Stromal cell of bone marrow (primary cell): ENCODE measurements at regions not wholly inside any gene's neighbourhood (a gene's known extent, or its start where the extent isn't known, plus 50 kb on each side); places are given as distances from the start of the nearest gene placed in this dataset.
"Not testable (repeated sequence)": the region's sequence is repeated elsewhere in the genome, so short reads cannot be mapped to it uniquely, and the experiment has no call there.

Experiments
- DNase-seq: peaks from one replicate; pipeline ENCODE4 v3.0.0-alpha.2; 2012; ENCODE audit warnings: low read depth

DNA sequence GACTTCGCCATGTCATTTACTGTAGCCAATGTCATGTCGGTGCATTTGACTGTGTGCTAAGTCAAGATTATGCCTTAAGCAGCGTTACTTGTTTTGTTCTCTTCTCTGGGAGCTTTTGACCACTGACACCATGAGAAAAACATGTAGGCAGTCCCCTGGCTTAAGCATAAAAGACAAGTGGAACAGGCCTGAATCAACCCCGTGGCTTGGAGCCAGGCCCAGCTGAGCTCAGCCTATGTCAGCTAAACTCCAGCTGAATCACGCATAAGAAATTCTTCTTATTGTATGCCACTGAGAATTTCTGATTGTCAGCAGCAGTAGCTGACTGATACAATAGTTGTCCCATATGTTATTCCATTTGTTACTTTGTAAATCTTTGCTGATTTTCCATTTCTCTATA is 261.9 kb downstream of the CBLL2 start:
- DNase-seq, result peak; percentile 74

GRCh38 chrX:22536746-22537304 is 264.1 kb downstream of the CBLL2 start:
- DNase-seq, result no peak

DNA sequence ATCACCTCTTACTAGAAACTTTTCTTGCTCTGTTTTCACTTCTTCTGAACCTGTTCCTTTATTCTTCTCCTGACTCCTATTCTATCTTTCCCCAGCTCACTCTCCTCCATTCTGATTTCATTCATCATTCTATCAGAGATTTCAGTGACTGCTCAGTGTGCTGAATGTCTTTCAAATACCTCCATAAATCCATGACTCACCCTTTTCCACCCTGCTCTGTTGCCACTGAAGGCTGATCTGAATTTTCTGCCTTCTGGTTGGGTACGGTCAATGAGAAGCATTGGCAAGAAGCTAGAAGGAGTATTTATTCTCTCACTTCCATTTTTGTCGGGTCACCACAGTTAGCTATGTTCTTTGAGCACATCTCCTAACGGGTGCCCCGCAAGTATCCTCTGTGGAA is 265.9 kb downstream of the CBLL2 start:
- no peak for DNase-seq

GRCh38 chrX:22541926-22542325 is 269.2 kb downstream of the CBLL2 start:
- DNase-seq, result no peak

DNA sequence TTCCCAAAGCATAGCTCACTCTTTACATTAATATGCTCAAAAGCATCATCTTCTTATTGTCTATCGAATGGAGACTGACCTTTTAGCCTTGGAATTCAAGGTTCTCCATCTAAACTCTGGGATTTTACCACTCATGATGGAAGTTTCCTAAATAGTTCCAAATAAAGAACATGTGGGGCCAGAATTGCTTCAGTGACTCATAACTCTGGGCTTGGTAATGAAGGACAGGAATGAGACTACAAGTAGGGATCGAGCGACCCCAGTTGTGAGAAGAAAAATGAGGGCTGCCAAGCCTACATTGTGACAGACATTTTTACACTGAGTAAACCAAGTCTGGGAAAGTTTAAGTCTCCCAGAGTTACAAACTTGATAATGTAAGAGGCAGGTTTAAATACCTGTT is 269.9 kb downstream of the CBLL2 start:
- DNase-seq, result no peak

- DNase-seq, result no peak
Measured at GRCh38 chrX:22559506-22559905, 286.8 kb downstream of the CBLL2 start.

DNA sequence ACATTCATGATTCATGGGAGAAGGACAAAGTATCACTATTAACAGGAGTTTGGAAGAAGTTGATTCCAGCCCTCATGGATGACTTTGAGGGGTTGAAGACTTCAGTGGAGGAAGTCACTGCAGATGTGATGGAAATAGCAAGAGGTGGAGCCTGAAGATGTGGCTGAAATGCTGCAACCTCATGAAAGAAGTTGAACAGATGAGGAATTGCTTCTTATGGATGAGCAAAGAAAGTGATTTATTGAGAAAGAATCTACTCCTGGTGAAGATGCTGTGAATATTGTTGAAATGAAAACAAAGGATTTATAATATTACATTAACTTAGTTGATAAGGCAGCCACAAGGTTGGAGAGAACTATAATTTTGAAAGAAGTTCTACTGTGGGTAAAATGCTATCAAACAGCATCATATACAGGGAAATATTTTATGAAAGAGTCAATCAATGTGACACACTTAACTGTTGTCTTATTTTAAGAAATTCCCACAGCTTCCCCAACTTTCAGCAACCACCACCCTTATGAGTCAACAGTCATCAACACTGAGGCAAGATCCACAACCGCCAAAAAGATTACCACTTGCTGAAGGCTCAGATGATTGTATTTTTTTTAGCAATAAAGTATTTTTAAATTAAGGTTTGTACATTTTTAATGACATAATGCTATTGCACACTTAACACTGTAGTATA is 302.6 kb downstream of the CBLL2 start:
- DNase-seq, result peak; percentile 53

GRCh38 chrX:22577181-22577580 is 304.5 kb downstream of the CBLL2 start:
- peak; percentile 66 for DNase-seq

GRCh38 chrX:22585831-22586230 is 313.1 kb downstream of the CBLL2 start:
- no peak for DNase-seq

DNA sequence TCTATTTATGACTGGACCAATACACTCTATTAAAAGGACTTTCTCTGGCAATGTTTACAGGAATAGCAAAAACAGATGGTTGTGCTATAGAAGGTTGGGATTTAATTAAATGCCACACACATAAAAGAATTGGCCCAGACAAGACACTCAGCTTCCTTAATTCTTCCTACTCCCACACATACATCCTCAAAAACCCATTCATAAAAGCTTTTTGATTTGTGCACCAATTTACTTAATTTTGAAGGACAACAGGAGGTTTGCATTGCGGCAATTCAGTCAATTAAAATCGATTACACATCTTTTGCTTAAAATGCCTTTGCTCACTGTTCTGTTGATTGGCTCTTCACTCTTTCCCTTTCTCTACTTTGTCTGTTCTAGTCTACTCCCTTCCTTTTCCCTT is 317.1 kb downstream of the CBLL2 start:
- no peak for DNase-seq

DNA sequence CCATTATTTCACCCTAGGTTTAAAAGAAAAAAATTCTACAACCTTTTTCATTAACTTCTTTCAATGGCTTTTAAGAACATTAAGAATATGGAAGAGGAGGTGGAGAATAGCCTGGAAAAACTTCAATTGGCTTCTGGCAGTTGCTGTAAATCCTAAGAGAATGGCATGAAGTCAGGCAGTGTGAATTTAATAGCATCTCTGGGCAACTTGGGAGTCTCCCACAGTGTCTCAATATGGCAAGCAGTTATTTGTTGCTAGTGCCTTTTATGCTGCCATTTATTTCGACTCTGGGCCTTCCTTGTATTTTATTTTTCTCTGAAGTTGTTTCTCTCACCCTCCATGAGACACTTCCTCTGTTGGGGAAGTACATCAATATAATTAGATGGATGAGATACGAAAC is 322.1 kb downstream of the CBLL2 start:
- DNase-seq, result no peak

DNA sequence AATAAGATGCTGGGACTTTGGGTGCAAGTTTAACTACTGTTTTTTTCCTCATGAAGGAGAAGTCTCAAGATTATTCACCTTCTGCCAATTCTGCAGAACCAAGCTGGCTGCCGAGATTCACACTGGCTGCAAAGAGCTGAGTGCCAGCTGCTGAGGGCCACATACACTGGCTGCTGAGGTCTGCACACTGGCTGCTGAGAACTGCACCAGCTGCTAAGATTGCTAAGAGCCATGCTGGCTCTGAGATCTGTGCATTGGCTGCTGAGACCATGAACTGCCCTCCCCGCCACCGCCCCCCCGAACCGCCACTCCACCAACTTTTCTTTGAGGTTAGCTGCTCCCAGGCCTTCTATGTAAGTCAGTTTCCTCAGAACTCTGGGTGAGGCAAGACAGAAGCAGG is 330.3 kb downstream of the CBLL2 start:
- DNase-seq, result no peak

GRCh38 chrX:22609452-22609851 is 336.7 kb downstream of the CBLL2 start:
- not testable (repeated sequence) for DNase-seq

GRCh38 chrX:22616867-22617266 is 344.2 kb downstream of the CBLL2 start:
- no peak for DNase-seq

GRCh38 chrX:22627576-22627975 is 354.9 kb downstream of the CBLL2 start:
- no peak for DNase-seq

- no peak for DNase-seq
Measured at GRCh38 chrX:22628275-22628674, 355.6 kb downstream of the CBLL2 start.

GRCh38 chrX:22629105-22629725 is 356.5 kb downstream of the CBLL2 start:
- peak; percentile 36 for DNase-seq

DNA sequence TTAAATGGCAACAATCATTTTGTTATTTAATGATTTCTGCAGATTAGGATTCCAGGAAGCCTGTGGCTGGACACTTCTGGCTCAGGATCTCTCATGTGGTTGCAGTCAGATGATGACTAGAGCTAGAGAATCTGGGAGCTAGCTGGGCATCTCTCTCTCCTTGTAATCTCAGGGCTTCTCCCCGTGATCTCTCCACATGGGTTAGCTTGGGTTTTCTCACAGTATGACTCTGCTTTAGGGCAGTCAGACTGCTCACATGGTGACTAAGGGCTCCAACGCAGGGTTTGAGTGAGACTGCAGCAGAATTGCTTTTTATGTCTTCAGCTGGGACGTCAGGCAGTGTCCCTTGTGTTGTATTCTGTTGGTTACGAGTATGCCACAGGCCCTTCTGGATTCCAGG is 361.4 kb downstream of the CBLL2 start:
- peak; percentile 89 for DNase-seq

GRCh38 chrX:22634751-22635150 is 362.0 kb downstream of the CBLL2 start:
- no peak for DNase-seq

DNA sequence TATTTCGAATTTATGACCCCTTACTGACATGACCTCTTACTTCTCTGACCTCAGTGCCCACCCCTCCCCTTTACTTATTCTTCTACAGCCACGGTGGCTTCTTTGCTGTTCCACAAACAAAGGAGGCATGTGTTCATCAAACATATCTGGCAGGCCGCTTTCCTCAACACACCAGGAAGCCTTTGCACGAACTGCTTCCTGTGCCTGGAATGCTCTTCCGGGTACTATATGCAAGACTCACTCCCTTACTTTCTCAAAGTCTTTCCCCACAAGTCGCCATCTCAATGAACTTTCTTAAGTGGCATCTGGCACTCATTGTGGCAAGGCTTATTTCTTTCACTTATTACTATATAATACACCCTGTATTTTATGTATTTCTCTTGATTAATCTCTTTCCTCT is 351.5 kb upstream of the DDX53 start:
- no peak for DNase-seq

DNA sequence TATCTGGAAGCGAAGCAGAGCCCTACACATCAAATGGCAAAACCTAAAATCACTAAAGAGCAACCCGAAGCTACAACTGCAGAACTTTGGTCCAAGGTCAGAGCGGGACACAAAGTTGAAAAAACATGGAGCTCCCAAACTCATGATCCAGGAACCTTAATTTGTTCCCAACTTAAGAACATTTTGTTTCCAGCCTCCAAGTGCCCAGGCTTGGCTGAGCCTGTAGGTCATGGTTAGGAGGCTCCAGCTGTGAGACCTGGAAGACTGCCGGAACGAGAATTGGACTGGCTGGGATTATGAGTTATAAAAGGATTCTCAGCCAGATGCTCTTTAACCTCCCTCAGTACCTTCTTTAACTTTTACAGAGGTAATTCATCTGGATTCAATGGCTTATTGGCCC is 349.1 kb upstream of the DDX53 start:
- DNase-seq, result no peak

DNA sequence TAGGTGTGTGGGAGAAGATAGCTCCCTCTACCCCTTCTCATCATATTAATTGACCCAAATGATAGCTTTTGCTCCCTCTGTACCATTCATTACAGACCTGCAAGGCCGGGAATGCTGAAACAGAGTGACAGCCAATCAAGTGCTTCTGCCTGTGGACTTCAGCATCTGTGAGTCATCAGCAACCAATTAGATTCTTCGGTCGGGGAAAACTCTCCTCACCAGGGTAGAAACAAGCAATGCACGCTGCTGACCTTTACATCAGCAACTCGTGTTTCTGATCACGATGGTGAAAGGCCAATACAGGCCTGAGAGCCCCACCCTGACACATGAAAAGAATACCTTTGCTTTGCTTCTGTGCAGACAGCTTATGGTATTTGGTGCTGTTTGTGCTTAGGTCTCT is 347.2 kb upstream of the DDX53 start:
- DNase-seq, result peak; percentile 52

DNA sequence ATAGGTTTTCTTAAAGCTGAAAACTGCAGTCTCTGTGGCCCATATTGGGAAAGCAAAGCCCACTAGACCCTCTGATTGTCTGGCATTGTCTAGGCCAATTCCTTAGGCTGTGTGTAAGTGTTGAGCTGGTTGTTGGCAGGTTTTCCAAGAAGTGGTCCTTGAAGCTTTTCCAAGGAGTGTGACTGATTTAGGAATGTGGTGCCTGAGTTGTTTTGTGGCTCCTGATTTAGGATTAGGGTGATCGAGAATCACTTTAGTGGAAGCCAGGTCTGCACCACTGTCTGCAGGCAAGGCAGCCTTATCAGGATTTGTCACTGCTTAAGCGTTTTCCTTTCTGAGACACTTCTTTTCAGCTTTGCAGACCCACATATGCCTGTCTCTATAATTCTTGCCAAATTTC is 339.0 kb upstream of the DDX53 start:
- DNase-seq, result no peak

DNA sequence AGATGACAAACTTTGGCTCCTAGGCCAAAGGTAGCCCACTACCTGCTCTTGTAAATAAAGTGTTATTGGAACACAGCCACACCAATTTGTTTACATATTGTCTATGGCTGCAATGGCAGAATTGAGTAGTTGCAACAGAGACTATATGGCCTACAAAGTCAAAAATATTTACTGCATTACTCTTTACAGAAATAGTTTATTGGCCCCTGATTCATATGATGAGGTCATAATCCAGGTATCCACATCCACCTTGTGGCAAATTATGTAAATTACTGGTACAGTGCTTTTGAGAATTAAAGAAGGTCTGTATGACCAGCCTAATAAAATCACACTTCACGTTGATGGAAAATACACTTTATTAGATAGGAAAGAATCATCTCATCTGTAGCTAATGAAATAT is 337.0 kb upstream of the DDX53 start:
- DNase-seq, result no peak
